ENCODE measurements at regions not wholly inside any gene's neighbourhood (a gene's known extent, or its start where the extent isn't known, plus 50 kb on each side); places are given as distances from the start of the nearest gene placed in this dataset.

GRCh38 chr15:96254173-96254572, 76.3 kb upstream of the NR2F2 start:
- DNase-seq (no peak), ATAC-seq (no peak)
- intact Hi-C loops (cut with DNase I): no loop called here

GRCh38 chr15:96255599-96255998, 74.9 kb upstream of the NR2F2 start:
- no peak for ATAC-seq
- DNase-seq: no peak
- intact Hi-C loops (cut with DNase I): no loop called here

- DNase-seq: no peak
- intact Hi-C loops (cut with DNase I): loop anchor here in 1 of 2 donors (10.0 kb wide), 1 partner anchor 107 kb away; no protein-coding TSS in a partner anchor
- no peak for ATAC-seq
Observed at GRCh38 chr15:96261575-96262034, 68.9 kb upstream of the NR2F2 start.

- DNase-seq (no peak), ATAC-seq (no peak)
- intact Hi-C loops (cut with DNase I): loop anchor here in 1 of 2 donors (10.0 kb wide), 1 partner anchor 107 kb away; no protein-coding TSS in a partner anchor
Observed at GRCh38 chr15:96262097-96262496, 68.4 kb upstream of the NR2F2 start.

- no peak for ATAC-seq
- no peak for DNase-seq
- intact Hi-C loops (cut with DNase I): loop anchor here in 1 of 2 donors (10.0 kb wide), 1 partner anchor 108 kb away; no protein-coding TSS in a partner anchor
Observed at GRCh38 chr15:96262549-96263489, 67.7 kb upstream of the NR2F2 start.

GRCh38 chr15:96264351-96264798, 66.1 kb upstream of the NR2F2 start:
- no peak for DNase-seq
- intact Hi-C loops (cut with DNase I): loop anchor here in 1 of 2 donors (10.0 kb wide), 1 partner anchor 110 kb away; no protein-coding TSS in a partner anchor
- ATAC-seq: no peak

GRCh38 chr15:96264801-96265515, 65.5 kb upstream of the NR2F2 start:
- ATAC-seq (no peak), DNase-seq (no peak)
- intact Hi-C loops (cut with DNase I): loop anchor here in 1 of 2 donors (10.0 kb wide), 1 partner anchor 110 kb away; no protein-coding TSS in a partner anchor

GRCh38 chr15:96266456-96266855, 64.0 kb upstream of the NR2F2 start:
- ATAC-seq (no peak), DNase-seq (no peak)
- intact Hi-C loops (cut with DNase I): loop anchor here in 1 of 2 donors (10.0 kb wide), 1 partner anchor 112 kb away; no protein-coding TSS in a partner anchor

- no peak for DNase-seq
- intact Hi-C loops (cut with DNase I): loop anchor here in 1 of 2 donors (10.0 kb wide), 1 partner anchor 113 kb away; no protein-coding TSS in a partner anchor
- no peak for ATAC-seq
Observed at GRCh38 chr15:96267463-96267862, 63.0 kb upstream of the NR2F2 start.

- ATAC-seq (no peak), DNase-seq (no peak)
- intact Hi-C loops (cut with DNase I): loop anchor here in 1 of 2 donors (10.0 kb wide), 1 partner anchor 114 kb away; no protein-coding TSS in a partner anchor
Observed at GRCh38 chr15:96268442-96269204, 61.9 kb upstream of the NR2F2 start.

- DNase-seq: no peak
- intact Hi-C loops (cut with DNase I): no loop called here
- no peak for ATAC-seq
Observed at GRCh38 chr15:96270581-96271172, 59.8 kb upstream of the NR2F2 start.

- intact Hi-C loops (cut with DNase I): no loop called here
- ATAC-seq (no peak), DNase-seq (no peak)
Observed at GRCh38 chr15:96272427-96272826, 58.1 kb upstream of the NR2F2 start.

- DNase-seq (no peak), ATAC-seq (peak in 1 of 2 donors; percentile 98)
- intact Hi-C loops (cut with DNase I): no loop called here
Observed at GRCh38 chr15:96273317-96274086, 57.0 kb upstream of the NR2F2 start.

- intact Hi-C loops (cut with DNase I): no loop called here
- no peak for DNase-seq
- ATAC-seq: no peak
Observed at GRCh38 chr15:96274087-96274440, 56.4 kb upstream of the NR2F2 start.

- no peak for DNase-seq
- ATAC-seq: no peak
- intact Hi-C loops (cut with DNase I): no loop called here
Observed at GRCh38 chr15:96274698-96275097, 55.8 kb upstream of the NR2F2 start.

GRCh38 chr15:96276438-96277210, 53.9 kb upstream of the NR2F2 start:
- intact Hi-C loops (cut with DNase I): no loop called here
- no peak for DNase-seq
- ATAC-seq: no peak

All from left cardiac atrium (tissue), 4 donors.